NCI-H748 (cell line): ENCODE measurements at regions not wholly inside any gene's neighbourhood (a gene's known extent, or its start where the extent isn't known, plus 50 kb on each side); places are given as distances from the start of the nearest gene placed in this dataset.
"Not testable (repeated sequence)": the region's sequence is repeated elsewhere in the genome, so short reads cannot be mapped to it uniquely, and the experiment has no call there.

ENCODE experiments used
- DNase-seq: peaks from one replicate; lab custom pipeline; 2025; ENCODE audit not compliant: unreplicated experiment; lab: John Stamatoyannopoulos, UW

- no peak for DNase-seq
Measured at GRCh38 chr1:101409102-101409501, 172.3 kb downstream of the S1PR1 start.

GRCh38 chr1:101410048-101410878 is 173.4 kb downstream of the S1PR1 start:
- DNase-seq, result no peak

- DNase-seq, result no peak
Measured at GRCh38 chr1:101420406-101420805, 183.6 kb downstream of the S1PR1 start.

GRCh38 chr1:101428083-101428482 is 191.3 kb downstream of the S1PR1 start:
- DNase-seq, result not testable (repeated sequence)

- peak; percentile 20 for DNase-seq
Measured at GRCh38 chr1:101428562-101428961, 191.7 kb downstream of the S1PR1 start.

GRCh38 chr1:101431956-101432510 is 195.2 kb downstream of the S1PR1 start:
- DNase-seq, result peak; percentile 63

GRCh38 chr1:101435831-101436511 is 199.2 kb downstream of the S1PR1 start:
- no peak for DNase-seq

- DNase-seq, result no peak
Measured at GRCh38 chr1:101437800-101438199, 201.0 kb downstream of the S1PR1 start.

GRCh38 chr1:101438359-101438758 is 201.5 kb downstream of the S1PR1 start:
- peak; percentile 30 for DNase-seq

- DNase-seq, result no peak
Measured at GRCh38 chr1:101440485-101440884, 203.7 kb downstream of the S1PR1 start.

GRCh38 chr1:101444381-101444780 is 207.6 kb downstream of the S1PR1 start:
- DNase-seq, result no peak

- DNase-seq, result no peak
Measured at GRCh38 chr1:101444873-101445618, 208.2 kb downstream of the S1PR1 start.

- no peak for DNase-seq
Measured at GRCh38 chr1:101448018-101448417, 211.2 kb downstream of the S1PR1 start.

GRCh38 chr1:101450691-101451090 is 213.9 kb downstream of the S1PR1 start:
- DNase-seq, result not testable (repeated sequence)

GRCh38 chr1:101451888-101452287 is 215.1 kb downstream of the S1PR1 start:
- DNase-seq, result no peak

GRCh38 chr1:101452825-101453224 is 216.0 kb downstream of the S1PR1 start:
- DNase-seq, result no peak

- no peak for DNase-seq
Measured at GRCh38 chr1:101453844-101454243, 217.0 kb downstream of the S1PR1 start.

GRCh38 chr1:101455166-101455565 is 218.3 kb downstream of the S1PR1 start:
- peak; percentile 41 for DNase-seq

GRCh38 chr1:101460739-101461138 is 223.9 kb downstream of the S1PR1 start:
- peak; percentile 76 for DNase-seq

- no peak for DNase-seq
Measured at GRCh38 chr1:101463195-101463594, 226.4 kb downstream of the S1PR1 start.

- DNase-seq, result no peak
Measured at GRCh38 chr1:101465941-101466340, 229.1 kb downstream of the S1PR1 start.
